ENCODE measurements at regions not wholly inside any gene's neighbourhood (a gene's known extent, or its start where the extent isn't known, plus 50 kb on each side); places are given as distances from the start of the nearest gene placed in this dataset.
"Not testable (repeated sequence)": the region's sequence is repeated elsewhere in the genome, so short reads cannot be mapped to it uniquely, and the experiment has no call there.

DNA sequence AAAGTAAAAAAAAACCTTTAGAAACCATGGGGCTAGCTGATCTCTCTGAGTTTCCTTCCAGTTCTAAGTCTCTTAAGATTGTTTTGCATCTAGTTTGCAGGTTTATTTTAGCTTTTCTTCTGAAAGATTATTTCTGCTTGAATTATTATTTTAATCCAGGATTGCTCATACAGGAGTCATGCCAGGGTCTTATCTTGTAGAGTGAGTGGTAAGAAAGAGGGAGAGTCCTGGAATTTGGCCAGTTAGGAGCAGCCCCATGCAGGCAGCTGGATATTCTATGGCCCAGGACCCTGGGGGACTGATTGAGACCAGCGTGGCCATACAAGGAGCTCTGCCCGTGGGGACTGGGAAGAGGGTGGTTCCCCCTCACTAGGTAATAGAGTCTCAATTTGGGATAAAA is 178.9 kb upstream of the HEY2 start:
- no peak for DNase-seq (ENCODE audit: low spot score)
- intact Hi-C loops (cut with DNase I), result no loop called here

DNA sequence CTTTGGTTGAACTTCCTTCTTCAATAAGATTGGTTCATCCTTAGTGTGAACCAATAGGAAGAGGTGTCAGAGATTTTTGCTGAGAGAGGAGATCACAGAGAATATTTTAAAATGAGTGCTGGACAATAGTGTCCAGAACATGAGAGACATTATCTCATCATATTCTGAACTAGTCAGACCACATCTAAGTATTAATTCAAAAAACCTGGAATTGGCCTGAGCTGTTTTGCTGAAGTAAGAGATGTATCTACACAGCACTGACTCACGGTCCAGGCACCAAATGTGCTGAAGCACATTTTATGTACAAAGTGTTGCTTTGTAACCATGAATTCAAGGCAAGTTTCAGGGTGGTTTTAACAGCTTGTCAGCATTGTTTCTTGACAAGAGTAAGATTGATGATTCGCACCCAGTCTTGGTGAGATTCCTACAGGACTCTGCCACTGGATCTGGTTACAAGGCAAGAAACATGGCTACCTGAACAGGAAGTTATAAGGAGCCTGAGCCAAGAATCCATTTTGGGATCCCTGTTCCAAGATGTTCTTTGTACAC is 178.2 kb upstream of the HEY2 start:
- DNase-seq (ENCODE audit: low spot score), result no peak
- intact Hi-C loops (cut with DNase I), result no loop called here

DNA sequence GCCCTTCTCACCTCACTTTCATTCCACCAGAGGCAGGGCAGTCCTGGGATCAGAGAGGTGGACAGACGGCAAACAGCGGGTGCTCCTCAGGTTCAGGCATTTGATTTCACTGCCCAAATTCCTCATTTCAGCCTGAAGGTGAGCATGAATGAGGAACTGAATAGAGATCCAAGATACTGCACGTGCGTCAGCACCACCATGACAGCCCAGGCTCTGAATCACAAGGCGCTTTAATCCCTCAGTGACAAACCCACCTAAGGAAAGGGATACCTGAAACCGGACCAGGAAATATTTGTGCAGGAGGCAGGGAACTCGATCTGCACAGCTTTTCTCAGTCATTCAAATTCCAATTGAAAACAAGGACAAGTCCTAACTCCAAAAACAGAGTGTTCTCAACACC is 174.8 kb upstream of the HEY2 start:
- DNase-seq (ENCODE audit: low spot score), result no peak
- intact Hi-C loops (cut with DNase I), result no loop called here

DNA sequence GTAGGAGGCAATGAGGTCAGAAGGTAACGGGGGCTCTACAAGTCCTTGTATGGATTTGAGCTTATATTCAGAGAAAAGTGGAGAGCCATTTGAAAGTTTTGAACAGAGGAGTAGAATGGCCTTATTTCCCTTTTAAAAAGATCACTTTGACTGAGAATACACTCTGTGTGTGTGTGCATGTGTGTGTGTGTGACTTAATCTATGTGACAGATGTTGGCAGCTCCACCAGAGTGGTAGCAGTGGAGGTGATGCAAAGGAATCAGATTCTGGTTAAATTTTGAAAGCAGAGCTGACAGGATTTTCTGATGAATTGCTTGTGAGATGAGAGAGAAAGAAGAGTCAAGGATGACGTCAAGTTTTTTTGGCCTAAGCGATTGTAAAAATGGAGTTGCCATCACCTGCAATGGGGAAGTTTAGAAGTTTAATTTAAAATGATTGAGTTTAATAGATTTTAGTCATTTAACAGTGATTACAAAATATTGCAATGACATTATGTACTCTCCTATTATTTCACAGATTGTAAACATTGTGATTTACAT is 172.2 kb upstream of the HEY2 start:
- no peak for DNase-seq (ENCODE audit: low spot score)
- intact Hi-C loops (cut with DNase I), result no loop called here

DNA sequence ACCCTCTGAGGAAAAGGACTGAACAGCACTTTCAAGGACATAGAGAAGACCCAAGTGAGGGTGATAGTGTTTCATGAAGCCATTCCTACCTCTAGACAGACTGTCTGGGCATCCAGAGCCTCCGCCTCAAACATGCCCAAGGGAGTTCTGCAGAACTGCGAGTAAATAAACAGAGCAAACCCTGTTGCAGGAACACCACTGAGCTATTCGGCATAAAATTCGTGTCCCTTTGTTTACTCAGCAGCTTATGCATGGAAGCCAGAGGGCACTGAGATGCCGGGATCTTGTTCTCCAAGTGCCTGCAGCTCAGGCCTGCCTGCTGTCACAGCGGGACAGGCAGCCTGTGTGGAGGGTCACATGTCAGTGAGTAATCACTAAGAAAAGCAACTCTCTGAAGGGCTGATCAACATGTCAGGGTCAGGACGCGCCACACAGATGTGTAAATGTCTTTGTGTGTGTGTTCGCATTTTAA is 164.9 kb upstream of the HEY2 start:
- intact Hi-C loops (cut with DNase I), result loop anchor here in 1 of 2 donors (5.0 kb wide), 1 partner anchor 628 kb away; no protein-coding TSS in a partner anchor
- DNase-seq (ENCODE audit: low spot score), result no peak

DNA sequence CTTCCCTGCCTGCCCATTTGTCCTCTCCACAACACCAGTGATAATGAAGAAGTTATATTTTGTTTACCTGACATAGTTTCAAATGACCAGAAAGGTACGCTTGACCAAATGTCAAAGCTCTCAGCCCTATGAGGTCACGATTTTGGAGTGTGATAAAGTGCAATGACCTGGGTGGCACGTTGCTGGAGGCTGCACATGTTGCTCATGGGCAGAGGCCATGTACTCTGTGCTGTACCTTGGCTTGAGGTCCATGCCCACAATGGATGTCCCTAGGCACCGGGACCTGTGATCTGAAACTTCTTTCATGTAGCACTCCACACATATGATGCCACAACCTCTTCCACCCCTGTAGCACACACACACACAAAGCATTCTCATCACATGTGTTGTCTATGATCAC is 164.0 kb upstream of the HEY2 start:
- intact Hi-C loops (cut with DNase I), result no loop called here
- DNase-seq (ENCODE audit: low spot score), result no peak

DNA sequence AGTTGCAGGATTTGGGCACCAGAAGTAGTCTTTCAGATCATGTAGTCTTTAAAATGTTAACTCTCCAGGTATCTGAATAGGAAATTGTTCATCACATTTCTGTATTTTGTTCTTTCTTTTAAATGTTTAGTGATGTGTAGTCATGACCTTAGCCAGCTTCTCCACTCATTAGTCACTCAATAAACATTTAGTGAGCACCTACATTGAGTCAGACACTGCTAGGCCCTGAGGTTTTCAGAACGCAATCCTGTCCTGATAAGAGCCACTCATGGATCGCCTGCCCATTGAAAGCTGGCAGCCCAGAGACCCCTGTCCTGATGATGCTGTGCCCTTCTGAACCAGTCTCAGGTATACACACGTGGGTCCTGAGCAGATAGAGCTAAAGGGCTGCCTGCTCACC is 163.4 kb upstream of the HEY2 start:
- DNase-seq (ENCODE audit: low spot score), result no peak
- intact Hi-C loops (cut with DNase I), result no loop called here

DNA sequence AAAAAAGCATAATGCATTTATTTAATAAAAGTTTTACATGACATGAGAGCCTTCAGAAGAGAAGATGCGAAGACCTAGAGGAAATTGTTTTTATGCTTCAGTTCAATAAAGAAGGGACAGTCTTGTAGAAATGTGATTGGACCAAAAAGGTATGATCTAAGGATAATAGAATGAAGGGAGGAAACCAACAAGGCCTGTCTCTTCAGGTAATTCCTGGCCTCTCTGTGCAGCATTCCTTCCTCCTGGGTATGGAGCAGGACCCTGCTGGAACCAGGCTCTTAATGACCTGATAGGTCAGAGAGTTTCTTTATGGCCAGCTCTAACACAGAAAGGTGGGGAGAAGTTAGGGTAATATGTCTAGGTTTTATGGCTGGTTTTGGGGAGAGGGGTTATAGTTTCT is 162.8 kb upstream of the HEY2 start:
- intact Hi-C loops (cut with DNase I), result no loop called here
- no peak for DNase-seq (ENCODE audit: low spot score)

DNA sequence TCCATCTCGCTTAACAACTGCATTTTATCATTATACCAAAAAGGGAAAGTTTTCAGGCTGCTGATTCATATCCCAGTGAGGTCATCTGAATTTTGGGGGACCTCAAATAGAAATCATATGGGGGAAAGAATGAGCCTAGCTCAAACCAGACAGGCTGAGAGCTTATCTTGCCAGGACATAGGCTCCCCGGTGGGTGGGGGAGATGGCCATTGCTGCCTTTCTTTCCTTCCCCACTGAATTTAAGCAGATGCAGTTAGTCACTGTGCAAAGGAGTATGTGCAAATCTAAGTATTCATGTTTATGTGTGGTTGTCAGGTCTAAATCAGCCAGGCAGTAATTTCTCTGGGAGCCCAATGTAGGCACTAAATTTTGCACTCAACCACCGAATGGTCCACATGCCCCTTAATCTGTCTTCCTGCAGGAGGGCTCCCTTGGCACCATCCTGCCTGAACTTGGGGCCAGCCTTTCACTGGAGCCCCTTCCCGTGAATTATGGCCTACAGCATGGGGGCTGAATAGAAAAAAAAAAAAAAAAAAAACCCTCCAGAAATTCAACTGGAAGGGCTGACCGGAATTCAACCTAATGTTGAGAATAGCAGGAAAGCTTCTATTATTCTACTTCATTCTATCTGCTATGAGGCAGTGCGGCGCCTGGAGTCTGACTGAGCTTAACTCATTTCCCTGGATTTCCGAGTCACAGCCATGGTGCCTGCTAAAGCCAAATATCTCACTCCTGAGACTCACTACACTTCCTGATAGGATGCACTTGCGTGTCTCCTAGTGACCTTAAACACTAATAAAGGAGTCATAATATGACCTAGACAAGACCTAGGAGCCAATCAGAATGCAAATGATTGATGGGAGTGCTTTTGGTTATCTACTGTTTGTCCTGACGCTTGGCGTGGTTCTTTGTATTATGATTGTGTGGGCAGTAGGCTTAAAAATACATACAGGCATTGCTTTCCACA is 161.5 kb upstream of the HEY2 start:
- intact Hi-C loops (cut with DNase I), result no loop called here
- no peak for DNase-seq (ENCODE audit: low spot score)

DNA sequence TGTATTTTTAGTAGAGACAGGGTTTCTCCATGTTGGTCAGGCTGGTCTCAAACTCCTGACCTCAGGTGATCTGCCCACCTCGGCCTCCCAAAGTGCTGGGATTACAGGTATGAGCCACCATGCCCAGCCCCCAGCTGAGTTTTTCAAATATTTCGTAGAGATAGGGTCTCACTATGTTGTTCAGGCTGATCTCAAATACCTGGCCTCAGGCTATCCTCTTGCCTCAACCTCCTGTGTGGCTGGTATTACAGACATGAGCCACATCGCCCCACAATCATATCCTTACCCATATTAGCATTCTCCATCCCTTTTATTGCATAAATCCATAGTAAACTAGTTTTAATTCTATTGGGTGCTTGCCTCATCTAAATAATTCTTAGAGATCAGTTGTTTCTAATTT is 157.6 kb upstream of the HEY2 start:
- DNase-seq (ENCODE audit: low spot score); intact Hi-C loops (cut with DNase I): not testable (repeated sequence)

DNA sequence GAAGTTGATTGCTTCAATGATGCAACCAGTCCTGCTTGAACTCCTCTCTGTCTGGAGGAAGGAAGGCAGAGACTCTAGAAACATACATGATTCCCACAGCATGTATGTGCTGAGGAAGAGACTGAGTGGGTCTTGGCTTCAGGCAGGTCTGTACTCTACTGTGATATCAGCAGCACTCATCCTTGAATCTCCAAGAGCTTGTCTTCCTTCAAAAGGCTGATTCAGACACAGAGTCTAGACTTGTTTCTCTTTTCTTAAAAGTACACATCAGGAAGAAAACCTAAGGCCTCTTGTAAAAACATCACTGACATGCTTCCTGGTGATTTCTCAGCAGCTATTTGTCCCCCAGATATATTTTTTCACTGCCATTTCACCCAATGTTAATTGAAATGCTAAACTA is 155.7 kb upstream of the HEY2 start:
- no peak for DNase-seq (ENCODE audit: low spot score)
- intact Hi-C loops (cut with DNase I), result no loop called here

DNA sequence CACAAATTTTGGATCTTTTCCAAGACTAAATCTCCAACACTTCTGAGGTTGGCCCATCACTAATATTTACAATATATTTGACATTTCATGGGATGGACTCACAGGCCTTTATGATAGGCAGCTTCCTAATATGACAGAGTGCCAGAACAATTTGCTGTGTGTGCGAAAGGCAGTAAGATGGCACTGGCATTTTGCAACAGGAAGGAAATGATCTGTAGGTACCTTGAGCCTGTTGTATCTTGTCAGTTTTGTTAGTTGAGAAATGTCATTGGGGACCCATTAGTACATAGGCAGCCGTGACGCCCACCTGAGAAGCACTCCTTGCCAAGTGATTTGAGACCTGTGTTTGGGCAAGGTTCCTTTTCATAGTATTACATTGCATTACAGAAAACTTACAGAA is 153.4 kb upstream of the HEY2 start:
- intact Hi-C loops (cut with DNase I), result no loop called here
- no peak for DNase-seq (ENCODE audit: low spot score)

DNA sequence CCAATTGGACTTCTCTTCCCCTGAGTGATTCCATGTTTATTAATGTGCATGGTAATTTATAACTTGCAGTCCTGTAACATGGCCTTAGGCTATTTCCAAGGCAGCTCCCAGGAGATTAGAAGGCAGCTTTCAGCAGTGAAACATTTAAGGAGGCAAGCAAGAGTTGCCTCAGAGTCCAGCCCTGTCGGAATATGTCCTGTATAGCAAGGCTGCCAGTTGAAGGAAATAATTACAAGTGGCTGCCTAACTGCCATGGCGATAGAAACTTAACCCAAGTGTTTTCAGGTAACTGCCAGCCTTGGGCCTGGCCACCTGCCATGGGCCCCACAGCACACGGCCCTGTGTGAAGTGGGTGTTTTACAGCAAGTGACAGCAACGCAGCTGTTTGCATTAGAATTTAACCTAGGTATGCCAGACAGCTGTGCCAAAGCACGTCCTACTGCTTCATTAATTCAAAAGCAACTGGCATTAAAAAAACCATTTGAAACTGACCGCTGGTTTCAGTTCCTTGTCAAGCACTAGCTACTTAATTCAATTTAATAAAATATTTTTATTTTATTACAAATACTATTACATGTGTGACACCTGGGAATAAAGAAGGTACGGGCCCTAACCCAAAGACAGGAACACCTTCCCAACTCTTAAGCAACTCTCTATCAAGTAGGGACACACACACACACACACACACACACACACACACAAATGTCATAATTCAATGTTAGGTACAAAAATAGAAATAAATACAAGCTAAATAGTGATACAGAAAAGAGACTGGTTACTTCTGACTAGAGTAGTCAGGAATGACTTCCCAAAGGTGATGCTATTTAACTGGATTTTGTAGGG is 151.8 kb upstream of the HEY2 start:
- DNase-seq (ENCODE audit: low spot score), result no peak
- intact Hi-C loops (cut with DNase I), result no loop called here

DNA sequence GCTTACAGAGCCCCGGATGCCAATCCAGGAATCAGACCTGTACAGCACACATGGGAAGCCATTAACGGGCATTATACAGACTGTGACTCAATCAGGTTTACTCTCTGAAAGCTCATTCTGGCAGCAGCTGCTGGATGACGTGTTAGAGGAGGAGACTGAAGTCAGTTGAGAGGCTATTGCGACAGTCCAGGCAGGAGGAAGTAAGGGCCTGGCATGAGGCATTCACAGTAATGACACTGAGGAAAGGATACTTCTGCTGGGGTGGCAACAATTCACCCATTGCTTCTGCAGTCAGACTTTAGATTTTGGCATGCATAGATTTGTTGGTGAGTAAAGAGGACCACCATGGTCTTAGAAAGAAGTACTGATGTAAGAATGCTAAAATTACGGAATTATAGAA is 151.0 kb upstream of the HEY2 start:
- peak; percentile 91 for DNase-seq (ENCODE audit: low spot score)
- intact Hi-C loops (cut with DNase I), result no loop called here

DNA sequence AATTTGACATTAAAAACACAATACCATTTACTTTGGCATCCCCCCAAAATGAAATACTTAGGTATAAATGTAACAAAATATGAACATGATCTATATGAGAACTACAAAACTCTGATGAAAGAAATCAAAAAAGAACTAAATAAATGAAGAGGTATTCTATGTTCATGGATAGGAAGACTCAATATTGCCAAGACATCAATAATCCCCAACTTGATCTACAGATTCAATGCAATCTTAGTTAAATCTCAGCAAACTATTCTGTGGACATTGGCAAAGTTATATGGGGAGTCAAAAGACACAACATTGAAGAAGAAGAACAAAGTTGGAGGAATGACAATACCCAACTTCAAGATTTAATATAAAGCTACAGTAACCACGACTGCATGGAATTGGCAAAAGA is 145.2 kb upstream of the HEY2 start:
- intact Hi-C loops (cut with DNase I), result no loop called here
- DNase-seq (ENCODE audit: low spot score), result no peak

DNA sequence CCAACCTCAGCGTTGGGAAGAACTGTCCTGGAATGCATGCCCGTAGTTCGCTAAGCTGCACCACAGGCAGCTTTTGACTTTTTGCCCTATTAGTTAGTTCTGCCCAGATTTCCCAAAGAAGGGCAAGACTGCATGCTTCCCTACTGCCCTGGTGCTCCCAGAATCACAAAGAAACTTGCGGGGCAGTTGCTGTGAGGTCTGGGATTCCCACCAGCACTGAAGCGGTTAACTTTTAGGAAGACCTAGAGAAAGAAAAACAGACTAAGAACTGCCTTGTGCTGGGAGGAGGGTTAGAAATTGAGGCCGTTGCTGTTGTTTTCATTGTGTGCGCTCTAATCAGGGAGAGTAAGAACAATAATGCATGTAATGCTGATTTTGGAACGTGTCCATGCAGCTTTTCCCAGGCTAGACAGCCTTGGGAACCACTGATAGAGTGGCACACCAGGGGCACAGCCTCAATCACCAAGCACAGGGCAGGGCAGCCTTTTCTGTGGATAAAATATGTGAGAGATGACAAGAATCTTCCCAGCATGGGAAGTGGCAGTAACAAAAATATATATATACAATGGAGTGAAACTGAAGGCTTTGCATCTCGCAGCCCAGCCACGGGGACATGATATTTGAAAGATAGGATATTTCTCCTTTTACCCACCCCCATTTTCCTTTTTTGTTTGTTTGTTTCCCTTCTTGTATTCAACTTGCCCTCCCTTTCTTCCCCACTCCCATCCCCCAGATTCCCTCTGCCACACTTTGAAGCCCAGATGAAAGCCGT is 137.7 kb upstream of the HEY2 start:
- DNase-seq (ENCODE audit: low spot score), result no peak
- intact Hi-C loops (cut with DNase I), result no loop called here

DNA sequence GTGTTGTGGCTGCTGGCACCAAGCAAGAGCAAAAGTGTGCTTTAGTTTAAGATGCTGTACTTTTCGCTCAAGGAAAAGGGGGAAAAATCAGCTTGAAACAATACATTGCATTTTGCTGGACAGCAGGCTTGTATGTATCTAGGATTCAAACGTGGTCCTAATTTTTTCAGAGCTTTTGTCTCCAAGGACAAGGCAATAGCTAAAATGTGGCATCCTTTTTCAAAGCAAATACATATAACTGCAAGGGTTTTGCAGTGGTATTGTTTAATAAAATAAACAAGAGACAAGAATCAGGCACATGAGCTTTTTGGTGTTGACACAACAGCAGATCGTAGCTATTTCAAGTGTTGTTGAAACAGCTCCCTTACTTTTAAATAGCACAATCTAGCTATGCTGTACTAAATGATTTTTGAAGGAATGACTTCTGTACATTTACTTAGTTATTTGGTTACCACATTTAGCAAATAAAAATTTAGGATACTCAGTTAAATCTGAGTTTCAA is 137.0 kb upstream of the HEY2 start:
- DNase-seq (ENCODE audit: low spot score), result no peak
- intact Hi-C loops (cut with DNase I), result no loop called here

DNA sequence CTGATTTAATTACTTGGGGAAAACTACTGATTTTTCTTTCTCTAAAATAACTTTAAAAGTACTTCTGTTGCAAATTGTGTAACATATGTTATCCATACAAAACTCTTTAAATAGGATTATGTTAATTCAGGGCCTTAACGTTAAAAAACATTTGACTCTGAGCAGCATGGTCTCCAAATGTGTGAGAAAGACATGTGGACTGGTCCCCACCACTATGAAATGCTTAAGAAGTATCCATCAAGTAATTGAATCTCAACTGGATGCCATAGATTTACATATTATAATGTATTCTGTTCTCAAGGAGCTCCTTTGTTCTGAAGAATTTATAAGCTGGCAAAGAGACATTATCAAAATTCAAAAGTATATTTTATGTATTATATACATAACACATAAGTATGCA is 130.8 kb upstream of the HEY2 start:
- intact Hi-C loops (cut with DNase I), result no loop called here
- no peak for DNase-seq (ENCODE audit: low spot score)

DNA sequence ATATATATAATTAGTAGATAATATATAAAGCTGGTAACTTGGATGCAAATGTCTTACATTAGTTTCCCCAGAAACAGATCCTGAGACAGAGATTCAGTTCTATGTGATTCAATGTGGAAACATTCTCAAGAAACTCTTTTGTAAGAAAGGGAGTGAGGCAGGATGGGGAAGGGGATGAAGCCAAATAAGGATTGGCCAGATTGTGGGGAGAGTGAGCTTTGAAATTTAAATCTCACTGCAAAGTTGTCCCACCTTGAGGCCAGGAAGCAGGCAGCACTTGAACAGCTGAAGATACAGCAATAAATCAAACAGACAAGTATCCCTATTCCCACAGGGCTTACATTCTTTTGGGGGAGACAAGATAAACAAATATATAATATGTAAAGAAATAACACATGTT is 126.3 kb upstream of the HEY2 start:
- intact Hi-C loops (cut with DNase I), result no loop called here
- DNase-seq (ENCODE audit: low spot score), result no peak
